Skin epidermis (tissue), 12 donors: ENCODE measurements at regions not wholly inside any gene's neighbourhood (a gene's known extent, or its start where the extent isn't known, plus 50 kb on each side); places are given as distances from the start of the nearest gene placed in this dataset.

Source experiments
- H3K27ac ChIP-seq, 21 experiments: fragments of 200-600 bp; sonication (generic) in 11 of 21; one replicate each; pipeline ENCODE4 v1.5.0; 2020; ENCODE audit warnings: mild to moderate bottlenecking in 3 of 21, inconsistent platforms in 2 of 21, moderate library complexity in 2 of 21
- H3K4me3 ChIP-seq, 7 experiments: fragments of 200-600 bp; sonication (generic) in 2 of 7; one replicate each; pipeline ENCODE4 v1.5.0; 2020; ENCODE audit warnings: inconsistent platforms in 2 of 7, mild to moderate bottlenecking in 2 of 7, moderate library complexity in 1 of 7

DNA sequence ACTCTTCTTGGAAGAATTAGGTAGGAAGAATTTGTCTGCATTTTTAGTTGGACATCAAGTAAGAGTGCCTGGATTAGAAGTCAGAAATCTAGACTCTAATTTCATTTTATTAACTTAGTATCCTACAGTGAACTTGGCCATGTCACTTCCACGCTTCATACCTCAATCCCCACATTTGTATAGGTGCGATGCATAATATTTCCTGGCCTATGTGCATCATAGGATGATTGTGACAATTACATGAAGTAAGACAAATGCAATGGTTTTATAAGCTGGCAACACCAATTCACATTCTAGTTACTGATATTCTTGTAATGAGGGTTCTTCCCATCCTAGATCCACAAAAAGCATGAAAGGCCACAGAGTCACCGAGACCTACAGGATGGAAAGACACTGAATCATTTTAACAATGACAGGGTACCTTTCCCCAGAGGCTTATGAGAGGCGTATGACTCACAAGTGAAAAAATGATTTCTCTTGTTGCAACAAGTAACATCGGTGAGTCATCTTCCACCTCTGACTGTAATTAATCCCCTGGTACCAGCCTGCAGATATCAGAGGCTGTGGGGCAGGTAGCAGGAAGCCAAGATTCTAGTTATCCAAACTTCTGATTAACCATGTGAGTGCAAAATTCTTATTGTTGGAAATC, 56.0 kb upstream of the OR5AK2 start:
- no peak overlapping the region for H3K27ac ChIP-seq
- H3K4me3 ChIP-seq: no peak overlapping the region

DNA sequence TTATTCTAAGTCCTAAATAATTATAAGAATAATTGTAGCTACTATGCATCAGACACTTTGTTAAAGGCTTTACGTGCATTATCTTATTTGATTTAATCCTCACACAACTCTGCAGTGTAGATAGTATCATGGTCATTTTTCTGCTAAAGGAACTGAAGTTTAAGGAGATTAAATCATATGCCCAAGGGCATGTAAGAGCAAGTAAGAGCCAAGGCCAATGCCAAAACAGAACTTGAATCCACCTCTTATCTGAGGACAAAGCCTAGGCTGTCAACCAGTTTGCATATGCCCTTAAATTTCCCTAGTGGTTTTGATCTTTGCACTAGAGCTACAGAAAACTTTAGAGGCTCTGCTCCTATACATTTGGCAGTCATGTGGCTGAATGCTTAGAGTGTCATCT, 65.6 kb upstream of the OR5AK2 start:
- Histone ChIP-seq H3K4me3 (no peak overlapping the region), H3K27ac (no peak overlapping the region)

DNA sequence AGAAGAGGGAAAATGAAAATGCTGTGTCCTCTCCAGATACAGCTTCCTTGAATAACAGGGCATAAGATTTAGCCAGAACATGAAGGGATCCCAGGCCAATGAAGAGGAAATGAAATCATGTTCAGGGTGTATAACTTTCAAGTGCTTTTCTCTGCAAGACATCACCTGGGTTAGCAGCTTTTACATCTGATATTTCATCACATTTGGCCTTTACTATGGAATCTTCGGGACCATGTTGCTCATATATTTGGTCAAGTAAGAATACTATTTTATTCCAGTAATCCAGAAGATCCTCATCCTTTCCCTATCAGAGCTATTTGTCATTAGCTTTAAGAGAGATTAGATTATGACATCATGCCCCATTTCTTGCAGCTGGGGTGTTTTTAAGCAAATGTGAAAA, 66.3 kb upstream of the OR5AK2 start:
- Histone ChIP-seq H3K27ac (no peak overlapping the region), H3K4me3 (no peak overlapping the region)

DNA sequence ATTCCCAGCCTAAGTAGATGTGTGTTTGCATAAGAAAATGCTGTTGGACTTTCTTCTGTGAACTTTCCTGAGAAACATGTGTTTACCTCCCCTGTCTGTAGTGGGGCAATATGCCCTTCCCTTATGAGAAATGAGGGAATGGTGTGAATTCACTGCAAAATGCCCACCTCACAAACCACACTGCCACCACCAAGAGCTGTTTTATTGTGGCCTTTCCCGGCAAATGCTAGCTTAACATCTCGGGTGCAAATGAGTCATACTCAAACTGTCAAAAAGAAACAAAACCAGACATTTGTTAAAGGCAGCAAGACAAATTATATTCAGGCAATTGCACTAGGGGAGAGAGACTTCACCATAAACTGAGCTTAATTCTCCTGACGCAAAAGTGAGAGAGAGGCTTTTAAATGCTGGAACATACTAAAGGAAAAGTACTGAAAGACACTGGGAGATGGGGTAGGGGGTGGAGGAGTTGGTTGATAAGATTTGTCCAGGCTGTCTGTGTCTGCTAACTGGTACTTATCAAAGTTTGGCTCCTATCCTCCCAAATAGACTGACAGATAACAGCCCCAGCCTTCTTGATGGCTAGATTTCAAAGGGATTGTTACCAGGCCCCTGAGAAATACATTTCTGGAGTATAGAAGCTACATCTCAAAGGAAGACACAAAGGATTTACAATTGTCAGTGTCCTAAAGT, 70.9 kb upstream of the OR5AK2 start:
- no peak overlapping the region for H3K27ac ChIP-seq
- H3K4me3 ChIP-seq: no peak overlapping the region

DNA sequence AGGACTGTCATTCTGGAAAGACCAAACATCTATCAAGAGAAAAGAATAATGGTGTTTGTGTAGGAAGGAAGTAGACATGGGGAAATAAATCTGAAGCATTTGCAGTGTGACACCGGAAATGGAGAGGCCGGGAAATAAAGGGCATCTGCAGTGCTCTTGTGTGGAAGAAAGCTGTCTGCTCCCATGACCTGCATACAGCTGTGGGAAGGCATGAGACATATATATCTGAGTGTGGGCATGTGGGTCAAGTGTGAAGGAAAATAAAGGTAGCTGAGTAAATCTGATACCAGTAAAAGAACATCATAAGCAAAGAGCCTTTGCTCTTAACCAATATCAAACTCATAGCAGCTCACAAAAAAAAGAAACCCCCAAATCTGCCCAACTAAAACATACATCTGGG, 72.1 kb upstream of the OR5AK2 start:
- Histone ChIP-seq H3K27ac (no peak overlapping the region), H3K4me3 (no peak overlapping the region)

DNA sequence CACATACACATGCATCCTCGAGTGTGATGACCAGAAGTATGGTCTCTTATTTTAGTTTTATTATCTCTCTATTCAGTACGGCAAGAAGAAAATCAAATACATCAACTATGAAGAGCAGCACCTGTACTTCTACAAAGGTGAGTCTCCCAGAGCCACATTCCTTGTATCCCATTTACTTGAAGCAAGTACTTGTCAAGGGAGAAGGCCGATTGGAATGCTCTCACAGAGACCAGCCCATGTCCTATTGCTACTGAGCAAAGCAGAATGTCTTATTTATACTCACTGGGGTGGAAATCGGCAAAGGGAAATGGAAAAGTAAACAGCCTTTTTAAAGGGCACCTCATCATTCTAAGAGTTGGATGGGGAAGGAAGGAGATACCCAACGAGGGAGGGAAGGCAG, 72.6 kb upstream of the OR5AK2 start:
- H3K4me3 ChIP-seq: no peak overlapping the region
- H3K27ac ChIP-seq: no peak overlapping the region

DNA sequence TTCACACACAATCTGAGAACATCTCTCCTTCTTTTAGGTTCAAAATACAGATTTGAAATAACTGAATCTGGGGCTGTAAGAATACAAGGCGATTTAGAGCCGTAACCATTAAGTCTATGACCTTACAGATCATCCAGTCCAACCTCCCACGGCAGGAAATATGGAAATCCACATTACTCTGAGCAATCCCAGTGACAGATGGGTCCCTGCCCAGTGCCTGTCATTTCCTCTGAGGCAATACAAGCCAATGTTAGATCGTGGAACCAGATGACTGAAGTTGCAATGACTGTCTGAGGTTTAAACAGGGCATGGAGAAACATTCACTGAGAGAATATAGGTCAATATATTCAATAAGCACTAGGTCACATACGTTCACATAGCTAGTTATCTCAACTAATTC, 77.4 kb upstream of the OR5AK2 start:
- peak overlapping the region in 2 of 21 experiments; percentile 19 to 47 for H3K27ac ChIP-seq
- no peak overlapping the region for H3K4me3 ChIP-seq

DNA sequence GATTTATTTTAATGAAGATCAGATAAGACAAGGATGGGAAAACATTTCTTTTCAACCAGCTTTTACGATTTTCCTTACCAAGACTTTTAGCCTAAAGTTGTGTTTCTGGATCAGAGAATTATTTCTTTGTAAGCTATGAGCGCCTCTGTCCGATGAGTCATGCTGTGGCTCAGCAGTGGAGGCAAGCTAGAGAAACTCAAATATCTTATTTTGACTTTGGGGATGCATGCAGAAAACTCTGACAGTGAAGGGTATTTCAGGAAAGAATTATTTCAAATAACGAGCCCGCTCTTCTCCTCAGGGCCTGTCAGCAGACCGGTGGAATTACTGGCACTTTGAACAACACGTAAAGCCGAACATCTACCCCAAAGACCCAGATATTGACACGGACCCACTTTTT, 77.9 kb upstream of the OR5AK2 start:
- H3K4me3 ChIP-seq: no peak overlapping the region
- H3K27ac ChIP-seq: peak overlapping the region in 2 of 21 experiments; percentile 19 to 47

DNA sequence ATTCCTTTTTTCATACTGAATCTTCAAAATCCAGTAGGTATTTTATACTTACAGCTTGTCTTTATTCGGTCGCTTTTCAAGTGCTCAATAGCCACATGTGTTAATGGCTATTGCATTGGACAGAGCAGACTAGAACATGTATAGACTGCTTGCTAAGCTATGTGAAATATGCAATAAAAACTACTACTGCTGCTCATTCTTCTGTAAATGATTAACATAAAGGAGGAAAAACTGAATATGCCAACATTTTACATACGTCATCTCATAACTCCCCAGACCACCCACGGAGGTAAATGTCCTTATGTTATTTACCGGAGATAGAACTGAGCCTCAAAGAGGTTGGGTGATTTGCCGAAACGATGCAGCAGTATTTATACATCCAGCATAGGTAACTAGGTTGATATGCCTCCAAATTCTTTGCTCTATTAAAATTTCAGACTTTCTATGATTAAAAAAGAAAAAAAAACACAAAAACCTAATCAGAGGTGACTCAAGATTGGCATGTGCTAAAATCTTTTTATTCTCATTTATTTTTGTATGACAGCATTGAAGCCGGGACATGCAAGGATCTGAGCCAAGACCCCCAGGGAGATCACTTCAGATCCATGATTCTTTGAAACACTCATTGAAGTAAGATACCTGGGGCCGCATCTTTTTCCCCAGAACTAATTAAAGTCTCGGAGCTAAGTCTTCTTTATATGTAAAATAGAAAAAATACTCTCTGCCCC, 78.5 kb upstream of the OR5AK2 start:
- Histone ChIP-seq H3K27ac (no peak overlapping the region), H3K4me3 (no peak overlapping the region)

DNA sequence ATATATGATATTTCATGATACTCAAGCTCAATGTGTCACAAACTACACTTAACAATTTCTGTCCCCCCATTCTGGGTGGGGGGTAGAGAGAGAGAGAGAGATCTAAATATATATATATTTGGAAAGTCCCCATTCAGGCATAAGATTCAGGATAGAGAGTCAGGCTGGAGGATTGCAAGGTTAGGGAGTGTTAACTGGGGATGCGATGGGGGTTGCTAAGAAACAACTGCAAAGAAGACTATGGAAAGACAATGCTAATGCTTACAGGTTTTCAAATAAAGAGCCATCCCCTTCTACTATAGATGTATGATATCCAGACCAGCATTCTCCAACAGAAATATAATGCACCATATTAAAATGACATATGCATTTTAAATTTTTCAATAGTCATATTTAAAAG, 79.2 kb upstream of the OR5AK2 start:
- Histone ChIP-seq H3K27ac (no peak overlapping the region), H3K4me3 (no peak overlapping the region)

DNA sequence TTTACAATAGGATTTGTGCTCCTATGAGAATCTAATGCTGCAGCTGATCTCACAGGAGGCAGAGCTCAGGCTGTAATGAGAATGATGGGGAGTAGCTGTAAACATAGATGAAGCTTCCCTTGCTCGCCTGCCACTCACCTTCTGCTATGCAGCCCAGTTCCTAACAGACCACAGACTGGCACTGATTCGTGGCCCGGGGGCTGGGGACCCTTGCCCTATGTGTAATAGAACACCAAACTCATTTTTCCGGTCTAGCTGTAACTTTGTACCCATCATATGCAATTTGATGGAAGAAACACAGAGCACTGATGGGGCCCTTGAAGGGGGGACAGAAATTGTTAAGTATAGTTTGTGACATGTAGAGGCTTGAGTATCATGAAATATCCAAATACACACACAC, 79.6 kb upstream of the OR5AK2 start:
- Histone ChIP-seq H3K4me3 (no peak overlapping the region), H3K27ac (no peak overlapping the region)

DNA sequence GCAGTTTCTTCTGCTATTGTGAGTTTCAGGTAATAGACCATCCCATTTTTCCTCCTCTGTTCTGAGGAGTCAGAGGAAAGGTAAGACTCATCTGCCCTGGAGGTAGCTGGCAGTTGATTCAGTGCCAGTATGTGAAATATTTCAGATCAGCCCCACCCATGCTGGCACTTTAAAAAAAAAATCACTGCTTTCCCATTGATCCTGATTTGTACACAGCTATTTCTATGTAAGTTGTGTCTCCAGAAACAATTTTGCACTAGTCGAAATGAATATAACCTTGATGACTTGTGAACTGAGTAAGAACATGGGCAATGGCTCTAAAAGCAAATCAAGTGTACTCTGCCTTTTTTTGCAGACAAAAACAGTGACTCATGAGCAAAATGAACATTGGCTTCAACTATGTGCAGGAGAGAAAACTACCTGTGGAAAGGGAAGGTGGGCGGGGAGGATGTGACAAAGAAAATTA, 82.0 kb upstream of the OR5AK2 start:
- H3K4me3 ChIP-seq: no peak overlapping the region
- H3K27ac ChIP-seq: peak overlapping the region in 6 of 21 experiments; percentile 3 to 63 (median 26)

DNA sequence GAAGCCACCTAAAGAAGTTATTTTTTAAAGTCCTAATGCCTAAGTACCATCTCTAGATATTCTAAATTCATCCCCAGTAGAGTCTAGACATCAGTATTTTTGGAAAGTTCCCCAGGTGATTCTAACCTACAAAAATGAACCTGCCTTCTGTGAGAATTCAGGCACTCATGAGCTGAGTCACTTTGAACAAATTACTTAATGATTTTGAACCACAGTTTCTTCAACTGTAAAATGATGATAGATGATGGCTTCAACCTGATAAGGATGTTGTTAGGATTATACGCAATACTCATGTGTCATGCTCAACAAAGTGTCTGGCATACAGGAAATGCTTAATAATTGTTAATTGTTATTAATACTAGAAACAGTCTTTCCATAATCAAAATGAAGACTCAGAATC, 82.8 kb upstream of the OR5AK2 start:
- Histone ChIP-seq H3K27ac (peak overlapping the region in 6 of 21 experiments; percentile 3 to 63 (median 37)), H3K4me3 (no peak overlapping the region)

DNA sequence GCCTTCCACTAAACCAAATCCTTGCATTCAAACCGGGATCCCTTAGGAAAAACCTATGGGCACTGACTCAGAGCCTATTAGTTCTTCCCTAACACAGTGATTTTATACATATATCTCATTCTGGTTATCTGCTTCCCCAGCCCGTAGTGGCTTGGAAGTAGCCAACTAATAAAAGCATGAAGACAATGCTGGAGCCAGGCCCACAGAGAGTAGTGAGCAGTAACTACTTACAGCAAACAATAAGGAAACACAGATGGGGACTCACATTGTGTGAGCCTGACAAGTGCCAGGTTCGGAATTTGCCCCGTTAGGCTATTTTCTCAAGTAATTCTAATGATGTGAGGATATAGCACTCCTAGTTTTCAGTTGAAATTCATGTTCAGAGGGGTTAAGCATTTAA, 83.3 kb upstream of the OR5AK2 start:
- H3K27ac ChIP-seq: peak overlapping the region in 1 of 21 experiments; percentile 27

DNA sequence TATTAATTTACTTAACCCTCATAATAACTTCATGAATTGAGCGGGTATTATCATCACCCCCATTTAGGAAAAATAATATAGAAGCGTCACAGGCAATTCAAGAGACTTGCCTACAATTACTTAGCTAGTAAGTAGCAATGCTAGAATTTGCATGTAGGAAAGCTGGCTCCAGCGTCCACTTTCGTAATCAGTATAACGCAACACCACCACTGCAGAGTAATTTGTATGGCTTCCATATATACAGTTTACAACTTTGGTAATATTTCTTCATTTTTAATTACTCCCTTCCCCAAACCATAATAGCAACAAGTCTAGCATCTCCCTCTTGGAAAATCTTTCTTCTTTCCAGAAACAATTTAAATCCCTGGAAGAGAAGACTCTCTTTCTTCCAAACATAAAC, 89.9 kb upstream of the OR5AK2 start:
- Histone ChIP-seq H3K4me3 (no peak overlapping the region), H3K27ac (no peak overlapping the region)

More for the DNA sequence above, 83.3 kb upstream of the OR5AK2 start:
- no peak overlapping the region for H3K4me3 ChIP-seq

DNA sequence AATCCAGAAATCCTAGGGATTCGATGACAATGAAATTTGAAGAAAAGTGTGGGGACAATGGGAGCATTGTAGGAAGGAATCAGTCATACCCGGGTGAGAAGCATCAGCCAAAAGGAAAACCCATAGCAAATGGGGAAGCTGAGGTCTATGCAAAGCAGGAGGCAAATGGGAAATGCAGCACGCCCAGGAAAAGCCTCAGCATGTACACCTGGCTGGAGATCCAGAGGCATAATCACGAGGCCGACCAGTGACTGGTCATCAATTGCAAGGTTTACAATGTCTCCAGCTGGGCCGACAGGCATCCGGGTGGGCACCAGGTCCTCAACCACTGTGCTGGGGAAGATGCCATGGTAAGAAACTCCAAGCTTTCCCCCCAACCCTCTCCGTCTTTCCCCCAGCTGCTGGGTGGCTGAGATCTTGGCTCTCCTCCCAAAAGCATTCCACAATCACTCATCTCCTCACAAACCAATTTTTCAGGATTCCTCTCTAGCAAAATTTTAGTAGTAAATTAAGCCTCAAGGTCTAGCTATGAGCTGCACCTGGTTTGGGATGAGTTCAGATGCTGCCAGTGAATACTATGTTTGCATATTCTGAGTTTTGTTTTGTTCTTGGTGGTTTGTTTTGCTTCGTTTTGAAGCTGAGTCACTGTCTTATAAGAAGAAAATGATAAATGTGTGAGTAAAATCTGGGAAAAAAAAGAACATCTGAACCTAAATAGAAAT, 98.0 kb upstream of the OR5AK2 start:
- Histone ChIP-seq H3K4me3 (peak overlapping the region in 1 of 7 experiments; percentile 8), H3K27ac (peak overlapping the region in 5 of 21 experiments; percentile 0 to 48 (median 7))

DNA sequence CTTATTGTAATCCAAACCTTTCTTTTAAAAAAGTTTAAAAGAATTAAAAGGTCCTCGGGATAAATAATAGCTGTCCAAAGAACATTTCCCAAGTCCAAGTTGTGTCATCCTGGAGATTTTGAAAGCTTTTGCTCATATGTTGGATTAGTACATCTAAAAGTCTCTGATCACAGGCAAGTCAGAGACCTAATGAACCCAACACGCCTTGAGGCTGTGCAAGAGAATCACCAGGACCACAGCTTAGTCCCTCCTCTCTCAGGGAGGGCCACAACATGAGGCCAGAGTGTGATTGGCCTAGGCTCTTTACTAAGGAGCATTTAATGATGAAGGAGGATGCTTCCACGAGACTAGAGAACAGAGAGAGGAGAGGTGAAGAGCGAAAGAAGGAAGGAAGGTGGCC, 98.7 kb upstream of the OR5AK2 start:
- no peak overlapping the region for H3K4me3 ChIP-seq

DNA sequence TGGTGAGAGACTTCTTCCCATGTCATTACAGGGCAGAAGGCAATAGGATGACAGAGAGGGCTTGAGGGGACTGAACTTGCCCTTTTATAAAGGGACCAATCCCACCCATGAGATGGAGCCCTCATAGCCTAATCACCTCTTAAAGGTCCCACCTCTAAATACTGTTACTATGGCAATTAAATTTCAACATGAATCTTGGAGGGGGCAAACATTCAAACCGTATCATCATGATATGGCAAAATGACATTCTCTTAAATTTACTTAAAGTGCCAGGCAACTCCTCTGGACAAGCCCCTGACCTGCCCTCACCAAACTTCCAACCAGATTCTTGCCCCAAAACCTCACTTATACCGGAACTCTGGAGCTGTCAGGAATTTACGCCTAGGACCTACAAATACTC, 100.8 kb upstream of the OR5AK2 start:
- Histone ChIP-seq H3K4me3 (no peak overlapping the region), H3K27ac (no peak overlapping the region)

More for the DNA sequence above, 98.7 kb upstream of the OR5AK2 start:
- peak overlapping the region in 5 of 21 experiments; percentile 0 to 48 (median 26) for H3K27ac ChIP-seq

DNA sequence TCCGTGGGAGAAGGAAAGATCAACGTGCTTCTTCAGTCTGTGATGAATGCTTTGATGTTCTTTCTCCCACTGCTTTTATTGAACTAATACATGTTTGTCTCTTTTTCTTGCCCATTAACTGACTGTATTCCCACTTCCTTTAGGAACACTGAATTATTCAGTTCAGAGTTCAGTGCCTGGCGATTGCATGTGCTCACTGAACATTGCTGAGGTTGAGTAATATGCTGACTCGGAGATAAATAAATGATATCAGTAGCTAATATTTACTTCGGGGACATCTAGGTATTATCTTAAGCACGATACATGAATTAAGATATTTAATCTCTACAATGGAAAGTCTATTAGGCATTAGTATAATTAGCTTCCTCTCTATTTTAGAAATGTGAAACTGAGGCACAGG, 102.3 kb upstream of the OR5AK2 start:
- Histone ChIP-seq H3K27ac (no peak overlapping the region), H3K4me3 (no peak overlapping the region)

DNA sequence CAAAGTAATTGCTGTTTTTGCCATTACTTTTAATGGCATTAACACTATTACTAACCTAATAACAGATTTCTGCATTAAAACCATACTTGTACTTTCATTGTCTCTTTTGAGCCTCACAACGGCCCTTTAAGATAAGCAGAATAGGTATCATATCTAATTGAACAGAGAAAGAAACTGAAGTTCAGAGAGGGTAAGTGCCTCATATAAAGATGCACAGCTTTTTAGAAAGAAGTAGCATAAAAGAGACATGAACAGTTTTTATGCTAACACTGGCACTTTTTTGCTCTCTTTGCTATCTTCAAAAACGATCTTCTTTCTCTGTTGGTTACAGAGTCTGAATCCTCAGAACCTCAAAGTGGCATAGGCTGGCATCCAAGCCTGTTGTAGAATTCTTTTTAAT, 102.9 kb upstream of the OR5AK2 start:
- no peak overlapping the region for H3K27ac ChIP-seq
- no peak overlapping the region for H3K4me3 ChIP-seq
